Fibroblast of mammary gland (primary cell): ENCODE measurements at regions not wholly inside any gene's neighbourhood (a gene's known extent, or its start where the extent isn't known, plus 50 kb on each side); places are given as distances from the start of the nearest gene placed in this dataset.

Experiments
- DNase-seq: peaks from one replicate; pipeline ENCODE4 v3.0.0-alpha.2; 2010; ENCODE audit warnings: low read depth
- H3K4me3 ChIP-seq: 2 replicates; pipeline ENCODE4 v1.5.1; 2011; ENCODE audit warnings: low read depth, mild to moderate bottlenecking, low read length, moderate library complexity; ENCODE audit not compliant: control insufficient read depth
- TF ChIP-seq, protein P1 (sequence below): conservative IDR thresholded peaks from 2 replicates; pipeline ENCODE4 v1.5.1; 2011; ENCODE audit warnings: low read depth, low read length, inconsistent platforms; ENCODE audit not compliant: control insufficient read depth, insufficient read depth

DNA sequence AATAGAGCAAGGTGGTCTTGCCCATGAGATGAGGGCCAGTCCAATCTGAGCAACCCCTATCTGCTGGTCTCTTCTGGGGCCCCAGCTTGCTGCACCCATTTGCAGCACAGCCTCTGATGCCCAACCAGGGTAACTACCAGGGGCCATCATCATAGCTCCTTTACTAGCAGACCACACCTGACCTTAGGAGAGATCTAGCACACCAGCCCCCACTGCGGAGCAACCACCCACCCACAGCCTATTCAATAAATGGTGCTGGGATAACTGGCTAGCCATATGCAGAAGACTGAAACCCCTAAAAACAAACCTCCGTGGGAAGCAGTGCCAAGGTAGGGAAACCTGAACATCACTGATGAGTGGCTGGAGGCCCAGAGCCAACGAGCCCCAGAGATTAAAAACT, 196.1 kb upstream of the RBBP8 start:
- no peak for DNase-seq
- no peak overlapping the region for H3K4me3 ChIP-seq
- TF ChIP-seq, protein P1, sequence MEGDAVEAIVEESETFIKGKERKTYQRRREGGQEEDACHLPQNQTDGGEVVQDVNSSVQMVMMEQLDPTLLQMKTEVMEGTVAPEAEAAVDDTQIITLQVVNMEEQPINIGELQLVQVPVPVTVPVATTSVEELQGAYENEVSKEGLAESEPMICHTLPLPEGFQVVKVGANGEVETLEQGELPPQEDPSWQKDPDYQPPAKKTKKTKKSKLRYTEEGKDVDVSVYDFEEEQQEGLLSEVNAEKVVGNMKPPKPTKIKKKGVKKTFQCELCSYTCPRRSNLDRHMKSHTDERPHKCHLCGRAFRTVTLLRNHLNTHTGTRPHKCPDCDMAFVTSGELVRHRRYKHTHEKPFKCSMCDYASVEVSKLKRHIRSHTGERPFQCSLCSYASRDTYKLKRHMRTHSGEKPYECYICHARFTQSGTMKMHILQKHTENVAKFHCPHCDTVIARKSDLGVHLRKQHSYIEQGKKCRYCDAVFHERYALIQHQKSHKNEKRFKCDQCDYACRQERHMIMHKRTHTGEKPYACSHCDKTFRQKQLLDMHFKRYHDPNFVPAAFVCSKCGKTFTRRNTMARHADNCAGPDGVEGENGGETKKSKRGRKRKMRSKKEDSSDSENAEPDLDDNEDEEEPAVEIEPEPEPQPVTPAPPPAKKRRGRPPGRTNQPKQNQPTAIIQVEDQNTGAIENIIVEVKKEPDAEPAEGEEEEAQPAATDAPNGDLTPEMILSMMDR = no peak

DNA sequence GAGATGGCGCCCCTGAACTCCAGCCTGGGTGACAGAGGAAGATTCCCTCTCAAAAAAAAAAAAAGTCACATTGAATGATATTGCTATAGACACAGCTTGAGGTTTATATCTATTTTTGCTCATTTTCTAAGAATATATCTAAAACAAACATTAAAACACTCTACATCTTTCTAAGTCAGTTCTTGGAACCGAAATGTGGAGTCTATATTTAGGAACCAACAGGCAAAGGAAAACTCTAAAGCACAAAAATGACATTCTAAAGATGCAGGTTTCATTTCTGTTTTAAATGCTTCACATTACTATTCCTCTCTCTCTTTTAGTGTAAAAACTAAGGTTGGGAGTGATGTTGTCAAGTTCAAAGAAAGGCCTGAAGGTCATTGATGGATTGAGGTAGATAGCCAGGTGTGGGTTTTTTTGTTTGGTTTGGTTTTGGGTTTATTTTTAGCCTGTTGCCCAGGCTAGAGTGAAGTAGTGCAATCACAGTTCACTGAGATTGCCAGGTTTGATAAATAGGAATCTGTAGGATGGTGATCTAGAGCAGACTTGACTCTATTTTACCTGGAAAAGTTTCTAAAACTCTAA, 194.0 kb upstream of the RBBP8 start:
- no peak for DNase-seq
- TF ChIP-seq, protein P1 = no peak
- no peak overlapping the region for H3K4me3 ChIP-seq

DNA sequence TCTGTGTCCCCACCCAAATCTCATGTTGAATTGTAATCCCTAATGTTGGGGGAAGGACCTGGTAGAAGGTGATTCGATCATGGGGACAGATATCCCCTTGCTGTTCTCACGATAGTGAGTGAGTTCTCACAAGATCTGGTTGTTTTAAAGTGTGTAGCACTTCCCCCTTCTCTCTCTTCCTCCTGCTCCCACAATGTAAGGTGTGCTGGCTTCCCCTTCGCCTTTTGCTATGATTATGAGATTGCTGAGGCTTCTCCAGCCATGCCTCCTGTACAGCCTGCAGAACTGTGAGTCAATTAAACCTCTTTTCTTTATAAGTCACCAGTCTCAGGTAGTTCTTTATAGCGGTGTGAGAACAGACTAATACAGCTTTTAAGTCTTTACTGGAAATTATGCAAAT, 193.3 kb upstream of the RBBP8 start:
- DNase-seq = no peak
- no peak overlapping the region for H3K4me3 ChIP-seq
- TF ChIP-seq, protein P1 = no peak

DNA sequence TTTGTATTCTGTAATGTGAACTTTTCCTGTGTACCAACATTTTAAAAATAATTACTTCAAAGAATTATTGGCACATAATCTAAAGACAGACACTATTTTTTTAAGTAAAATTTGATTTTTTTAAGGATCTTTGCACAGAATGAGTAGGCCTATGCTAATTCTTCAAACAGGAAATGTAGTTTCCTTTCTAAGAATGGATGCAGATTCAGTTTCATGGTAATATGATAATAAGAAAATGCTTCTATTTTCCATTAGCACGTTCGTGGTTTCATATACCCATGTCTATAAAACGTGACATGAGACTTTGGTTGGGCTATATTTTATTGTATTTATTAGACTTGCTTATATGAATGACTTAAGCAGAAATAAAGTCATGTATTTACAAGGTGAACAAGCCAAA, 191.8 kb upstream of the RBBP8 start:
- TF ChIP-seq, protein P1 = no peak
- DNase-seq = no peak
- H3K4me3 ChIP-seq = no peak overlapping the region

DNA sequence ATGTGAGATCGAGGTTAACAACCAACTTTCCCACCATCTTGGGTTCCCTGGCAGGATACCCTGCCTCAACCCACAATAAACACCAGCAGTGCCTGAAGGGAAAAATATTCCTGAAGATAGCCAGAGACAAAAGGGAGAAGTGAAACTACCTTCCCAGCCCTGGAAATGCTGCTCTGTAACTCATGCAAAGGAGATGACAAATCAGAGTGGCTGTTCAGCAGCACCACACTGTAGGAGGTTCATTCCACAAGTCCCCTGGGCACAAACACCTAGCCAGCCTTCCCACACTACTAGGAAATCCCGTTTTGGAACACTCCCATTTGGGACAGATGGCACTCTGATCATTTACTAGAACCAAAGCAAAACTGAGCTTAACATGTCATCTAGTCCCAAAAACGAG, 190.7 kb upstream of the RBBP8 start:
- TF ChIP-seq, protein P1 = no peak
- peak; percentile 40 for DNase-seq
- H3K4me3 ChIP-seq = no peak overlapping the region

DNA sequence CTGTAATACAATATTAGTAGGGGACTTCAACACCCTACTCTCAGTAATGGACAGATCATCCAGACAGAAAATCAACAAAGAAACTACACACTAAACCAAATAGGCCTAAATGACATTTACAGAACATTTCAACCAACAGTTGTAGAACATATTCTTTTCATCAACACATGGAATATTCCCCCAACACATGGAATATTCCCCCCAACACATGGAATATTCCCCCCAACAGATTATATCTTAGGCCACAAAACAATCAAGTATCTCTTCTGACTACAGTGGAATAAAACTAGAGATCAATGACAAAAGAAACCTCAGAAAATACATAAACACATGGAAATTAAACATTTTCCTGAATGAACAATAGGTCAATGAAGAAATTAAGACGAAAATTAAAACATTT, 187.2 kb upstream of the RBBP8 start:
- no peak for DNase-seq
- TF ChIP-seq, protein P1 = no peak
- H3K4me3 ChIP-seq = no peak overlapping the region

DNA sequence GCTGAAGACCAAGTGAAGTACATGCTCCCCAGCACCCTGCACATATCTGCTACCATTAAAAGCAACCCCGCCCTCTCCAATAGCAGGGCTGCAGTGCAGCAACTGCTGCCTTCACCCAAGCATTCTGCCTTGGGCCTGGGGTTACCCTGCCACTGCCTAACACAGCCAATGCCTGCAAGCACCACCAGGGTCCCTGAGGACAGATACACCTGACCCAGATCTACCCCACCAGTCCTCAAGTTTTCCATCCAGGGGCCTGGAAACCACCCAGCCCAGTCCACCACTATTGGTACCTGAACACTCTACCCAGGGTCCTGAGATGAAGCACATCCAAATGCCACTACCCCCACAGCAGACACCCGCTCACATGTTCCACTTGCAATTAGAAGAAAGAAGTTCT, 181.1 kb upstream of the RBBP8 start:
- no peak for DNase-seq
- TF ChIP-seq, protein P1 = no peak
- H3K4me3 ChIP-seq = no peak overlapping the region
